Left forelimb (tissue), 1 donor: ENCODE measurements at regions not wholly inside any gene's neighbourhood (a gene's known extent, or its start where the extent isn't known, plus 50 kb on each side); places are given as distances from the start of the nearest gene placed in this dataset.

Experiments
- DNase-seq: peaks from one replicate; pipeline ENCODE4 v3.0.0-alpha.2; 2018; ENCODE audit warnings: low spot score

DNA sequence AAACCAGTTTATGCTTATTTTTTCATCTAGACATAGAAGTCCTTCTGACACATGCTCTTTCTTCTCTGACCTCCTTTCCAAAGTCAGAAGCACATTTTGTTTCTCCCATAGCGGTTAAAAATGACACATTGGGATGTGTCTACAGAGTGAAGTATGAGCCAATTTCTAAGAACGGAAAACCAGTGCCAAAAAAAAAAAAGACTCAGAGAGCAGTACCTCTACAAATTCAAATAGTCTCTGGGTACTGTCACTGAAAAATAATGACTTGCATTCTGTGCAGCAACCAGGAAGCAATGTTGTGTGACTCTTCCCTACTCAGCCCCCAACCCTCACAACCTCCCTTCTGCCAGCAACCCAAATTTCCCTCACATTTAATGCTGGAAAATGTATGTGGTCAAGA is 145.5 kb upstream of the PMFBP1 start:
- no peak for DNase-seq

DNA sequence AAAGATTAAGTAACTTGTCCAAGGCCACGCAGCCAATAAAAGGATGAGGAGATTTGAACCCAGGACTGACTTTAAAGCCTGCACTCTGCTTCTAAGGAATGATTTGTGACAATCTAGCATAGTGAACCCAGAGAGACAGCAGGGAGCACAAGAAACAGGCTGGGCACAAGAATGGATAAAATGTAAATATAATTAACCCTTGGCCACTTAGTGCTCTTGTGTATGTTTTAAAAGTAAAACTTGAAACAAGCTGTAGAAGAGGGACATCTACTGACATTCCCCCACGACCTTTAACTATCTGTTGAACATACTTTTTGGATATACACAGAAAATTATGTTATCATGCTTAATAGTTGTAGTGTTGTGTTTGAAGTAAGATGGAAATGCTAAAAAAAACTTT is 141.9 kb upstream of the PMFBP1 start:
- no peak for DNase-seq

DNA sequence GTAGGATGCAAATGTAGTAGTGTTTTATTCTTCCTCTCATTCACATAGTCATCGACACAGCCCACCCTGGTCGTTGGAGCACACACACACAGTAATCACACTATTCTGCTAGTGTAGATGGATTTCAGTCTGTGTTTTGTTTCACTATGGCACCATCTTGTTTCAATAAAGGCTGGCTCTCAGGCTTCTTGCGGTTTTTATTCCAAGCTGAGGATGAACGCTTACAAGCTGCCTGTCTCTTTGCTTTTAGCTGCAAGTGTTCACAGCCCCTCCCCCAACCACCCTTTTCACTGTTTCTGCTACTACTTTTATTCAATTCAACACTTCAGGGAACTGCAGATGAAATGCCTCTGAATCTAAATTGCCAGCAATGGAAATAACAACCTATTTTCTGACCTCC is 140.9 kb upstream of the PMFBP1 start:
- DNase-seq: no peak

DNA sequence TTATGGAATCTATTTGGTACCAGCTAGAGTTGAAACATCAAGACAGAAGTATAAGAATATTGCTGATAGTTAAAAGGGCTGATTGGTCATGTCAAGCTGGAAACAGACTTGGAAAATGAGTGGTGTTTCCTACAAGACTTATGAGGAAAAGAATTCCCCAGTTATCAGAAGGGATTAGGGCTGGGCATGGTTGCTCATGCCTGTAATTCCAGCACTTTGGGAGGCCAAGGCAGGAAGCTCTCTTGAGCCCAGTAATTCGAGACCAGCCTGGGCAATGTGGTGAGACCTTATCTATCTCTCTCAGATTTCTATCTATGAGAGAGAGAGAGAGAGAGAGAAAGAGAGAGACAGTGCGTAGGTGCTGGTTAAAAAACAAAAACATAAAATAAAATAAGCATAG is 139.5 kb upstream of the PMFBP1 start:
- DNase-seq: no peak

DNA sequence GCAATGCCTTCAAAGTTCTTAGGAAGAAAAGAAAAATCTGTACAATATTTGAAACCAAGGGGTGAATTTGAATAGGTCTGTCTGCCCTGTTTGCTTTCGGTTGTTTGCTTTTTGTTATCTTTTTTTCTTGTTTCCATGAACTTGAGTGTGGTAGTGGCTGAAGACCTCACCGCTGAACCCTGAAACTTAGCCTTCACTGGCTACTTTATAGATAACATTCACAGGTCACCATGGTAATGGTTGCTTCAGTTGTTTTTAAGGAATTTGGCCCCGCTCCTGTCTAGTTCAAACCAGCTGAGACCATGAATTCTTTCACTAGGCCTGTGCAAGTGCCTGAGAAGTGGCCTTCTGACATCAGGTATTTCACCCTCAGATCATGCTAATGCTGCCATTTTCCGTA is 137.0 kb upstream of the PMFBP1 start:
- DNase-seq: no peak

DNA sequence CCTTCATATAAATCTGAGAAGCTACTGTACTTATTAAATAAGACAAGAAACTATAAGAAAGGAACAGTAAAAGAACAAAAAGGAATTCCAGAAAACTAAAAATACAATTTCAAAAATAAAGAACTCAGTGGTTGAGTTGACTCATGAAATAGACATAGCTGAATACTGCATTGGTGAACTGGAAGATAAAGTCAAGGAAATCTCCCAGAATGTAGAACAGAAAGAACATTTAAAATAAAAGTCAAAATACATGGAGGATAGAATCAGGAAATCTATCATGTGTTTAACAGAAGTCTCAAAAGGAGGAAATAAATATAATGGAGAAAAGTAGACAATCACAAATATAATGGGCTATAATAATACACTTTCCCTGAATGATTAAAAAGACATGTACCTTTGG is 136.4 kb upstream of the PMFBP1 start:
- no peak for DNase-seq

DNA sequence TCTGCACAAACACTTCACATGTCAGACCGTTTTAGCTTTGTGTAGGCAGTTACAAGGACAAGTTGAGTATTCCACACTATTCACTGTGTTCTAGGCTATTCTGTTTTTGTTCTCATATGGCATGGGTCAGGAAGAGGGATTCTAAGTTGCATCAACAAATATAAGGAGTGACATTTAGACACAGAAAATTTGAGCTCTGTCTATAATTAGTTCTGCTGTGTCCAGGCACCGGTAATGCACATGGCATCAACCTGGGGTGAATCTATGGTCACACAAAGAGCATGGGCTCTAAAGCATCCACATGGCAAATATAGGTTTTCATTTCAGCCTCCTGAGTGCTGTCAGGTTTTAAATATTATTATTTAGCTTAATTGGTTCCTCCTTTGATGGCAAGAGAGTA is 130.4 kb upstream of the PMFBP1 start:
- DNase-seq: no peak

DNA sequence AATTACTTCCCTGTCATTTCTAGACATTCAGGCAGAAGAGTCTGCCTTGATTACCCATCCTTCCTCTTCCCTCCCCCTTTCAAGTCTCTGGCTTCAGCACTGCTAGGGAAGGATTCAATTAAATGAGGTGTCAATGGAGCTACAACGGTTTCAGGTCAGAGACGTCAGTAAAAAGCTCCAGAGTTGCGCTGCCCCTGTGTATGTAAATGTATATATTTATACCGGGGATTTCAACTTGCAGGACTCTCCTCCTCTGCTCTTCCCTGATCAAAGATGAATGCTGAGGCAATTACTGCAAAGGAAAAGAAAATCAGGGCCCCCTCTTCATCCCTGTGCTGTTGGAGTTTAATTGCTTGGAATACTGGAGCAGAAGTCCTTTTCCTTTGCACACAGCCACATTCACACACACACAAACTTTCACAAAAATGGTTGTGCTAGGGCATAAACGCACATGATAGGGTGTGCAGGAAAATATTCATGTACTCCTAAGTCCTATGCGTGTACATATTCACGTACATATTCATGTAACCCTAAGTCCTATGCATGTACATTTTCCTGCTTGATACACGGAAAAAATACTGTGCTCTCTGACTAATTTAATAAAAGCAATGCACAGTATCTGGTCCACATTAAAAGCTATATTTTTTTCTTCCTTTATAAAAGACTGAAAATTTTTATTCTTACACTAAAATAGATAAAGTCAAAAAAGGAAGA is 129.7 kb upstream of the PMFBP1 start:
- no peak for DNase-seq

DNA sequence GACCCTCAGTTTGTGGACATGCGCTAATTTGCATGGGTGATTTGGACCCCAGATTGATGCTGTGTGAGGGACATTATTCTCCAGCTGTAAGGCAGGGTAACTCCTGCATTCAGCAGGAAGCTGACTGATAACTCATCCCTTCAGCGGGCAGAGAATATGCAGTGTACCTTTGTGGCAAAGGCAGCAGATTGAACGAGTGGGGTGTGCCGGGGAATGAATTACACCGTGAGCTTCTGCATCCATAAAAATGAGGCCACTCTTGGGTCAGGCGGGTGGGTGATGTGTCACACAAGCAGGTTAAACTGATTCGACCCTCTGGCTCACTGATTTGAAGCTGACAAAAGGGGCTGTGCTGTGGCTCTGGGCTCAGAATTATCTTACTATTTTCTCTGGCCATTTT is 128.9 kb upstream of the PMFBP1 start:
- DNase-seq: no peak

DNA sequence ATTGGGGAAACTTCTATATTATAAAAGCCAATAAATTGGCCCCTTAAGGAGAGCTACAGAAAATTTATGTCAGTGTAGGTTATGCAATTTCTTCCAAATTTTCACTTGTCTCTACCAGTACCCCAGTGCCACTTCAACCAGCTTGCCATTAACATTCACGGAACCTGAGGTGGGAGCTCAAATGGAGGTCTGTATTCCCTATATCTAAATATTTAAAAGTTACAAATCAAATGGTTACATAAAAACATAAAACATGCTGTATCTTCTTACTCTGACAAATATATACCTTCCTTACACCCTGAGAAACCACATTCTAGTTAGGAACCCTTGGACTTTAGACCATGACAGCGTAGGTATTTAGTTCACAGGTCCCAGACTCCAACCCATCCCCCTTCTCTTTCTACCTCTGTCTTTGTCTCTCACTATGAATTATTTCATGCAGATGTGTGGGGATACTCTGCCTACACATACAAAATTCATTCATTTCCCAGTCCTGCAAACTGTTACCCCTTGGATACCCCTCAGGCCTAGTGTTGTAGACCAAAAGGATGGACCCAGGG is 127.8 kb upstream of the PMFBP1 start:
- no peak for DNase-seq

DNA sequence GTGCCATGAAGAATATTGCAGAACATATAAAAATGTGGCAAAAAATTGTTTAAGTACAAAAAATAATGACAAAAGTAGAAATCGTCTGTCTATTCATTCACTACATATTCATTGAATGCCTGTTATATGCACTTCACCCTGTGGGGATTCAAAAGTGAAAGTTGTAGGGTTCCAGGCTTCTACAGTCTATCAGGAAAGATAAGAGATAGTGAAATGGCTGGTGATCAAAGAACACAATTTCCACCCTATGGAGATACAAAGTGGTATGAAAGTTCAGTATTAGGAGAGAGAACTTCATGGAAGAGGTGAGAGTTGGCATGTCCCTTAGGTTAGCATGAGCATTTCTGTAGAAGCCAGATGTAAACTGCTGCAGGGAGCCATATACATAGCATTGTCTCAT is 127.0 kb upstream of the PMFBP1 start:
- no peak for DNase-seq

DNA sequence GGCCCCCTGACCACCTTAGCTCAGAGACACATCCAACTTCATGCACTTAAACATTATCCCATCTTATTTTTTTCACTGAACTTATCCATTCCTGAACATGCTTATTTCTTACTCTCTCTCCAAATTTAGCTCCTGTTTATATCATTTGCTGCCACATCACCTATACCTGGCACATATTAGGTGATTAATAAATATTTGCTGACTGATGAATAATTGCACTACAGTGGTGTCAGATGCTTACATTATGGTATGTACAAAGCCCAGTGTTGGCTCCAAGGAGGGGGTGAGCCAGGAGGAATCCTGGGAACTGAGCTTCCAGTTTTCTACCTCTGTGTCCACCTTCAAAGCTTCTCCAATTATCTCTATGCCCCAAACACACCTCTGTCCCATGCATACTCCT is 124.0 kb upstream of the PMFBP1 start:
- DNase-seq: no peak

DNA sequence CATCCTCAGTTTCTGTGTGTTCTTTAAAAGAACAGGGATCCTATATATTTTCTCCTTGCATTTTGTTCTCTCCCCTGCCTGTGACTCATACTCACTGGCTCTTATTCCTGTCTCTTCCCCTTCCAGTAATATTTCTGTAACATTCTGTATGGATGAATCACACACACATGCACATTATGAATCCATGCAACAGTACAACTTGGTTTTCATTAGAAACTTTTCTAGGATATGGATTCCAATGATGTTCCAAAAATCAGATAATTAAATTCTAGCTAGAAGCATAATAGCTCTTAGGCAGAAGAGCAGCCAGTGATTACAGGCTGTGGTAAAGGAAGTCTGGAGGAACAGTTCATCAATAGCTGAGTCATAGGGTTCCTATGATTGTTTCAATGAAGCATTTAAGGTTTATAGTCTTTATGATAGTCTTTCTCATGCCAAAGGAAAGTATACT is 119.6 kb upstream of the PMFBP1 start:
- no peak for DNase-seq

DNA sequence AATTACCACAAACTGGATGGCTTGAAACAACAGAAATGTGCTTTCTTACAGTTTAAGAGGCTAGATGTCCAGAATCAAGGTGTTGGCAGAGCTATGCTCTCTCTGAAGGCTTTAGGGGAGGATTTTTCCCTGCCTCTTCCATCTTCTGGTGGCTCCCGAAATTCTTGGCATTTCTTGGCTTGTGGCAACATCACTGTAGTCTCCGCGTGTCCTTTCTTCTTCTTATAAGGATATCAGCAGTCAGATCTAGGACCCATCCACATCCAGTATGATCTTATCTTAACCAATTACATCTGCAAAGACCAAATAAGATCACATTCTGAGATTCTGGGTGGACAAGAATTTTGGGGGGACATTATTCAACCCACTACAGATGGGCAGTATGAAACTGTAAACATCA is 119.2 kb upstream of the PMFBP1 start:
- DNase-seq: no peak

DNA sequence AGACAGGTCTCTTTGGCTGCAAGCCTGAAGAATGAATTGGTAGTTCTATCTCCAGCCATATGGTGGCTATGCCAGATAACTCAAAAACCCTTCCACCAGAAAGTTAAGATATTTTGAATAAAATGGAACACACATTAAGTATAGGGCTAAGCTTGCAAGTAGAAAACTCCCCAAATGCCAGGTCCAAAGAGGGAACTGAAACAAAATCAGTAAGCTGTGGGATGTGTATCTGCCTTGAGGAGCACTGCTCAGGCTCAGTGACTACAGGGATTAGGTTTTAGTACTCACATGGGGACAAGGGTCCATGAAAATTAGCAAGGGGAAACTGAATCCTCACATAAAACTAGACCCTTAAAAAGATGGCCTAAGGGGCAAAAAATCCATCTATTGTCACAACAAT is 115.7 kb upstream of the PMFBP1 start:
- DNase-seq: no peak

DNA sequence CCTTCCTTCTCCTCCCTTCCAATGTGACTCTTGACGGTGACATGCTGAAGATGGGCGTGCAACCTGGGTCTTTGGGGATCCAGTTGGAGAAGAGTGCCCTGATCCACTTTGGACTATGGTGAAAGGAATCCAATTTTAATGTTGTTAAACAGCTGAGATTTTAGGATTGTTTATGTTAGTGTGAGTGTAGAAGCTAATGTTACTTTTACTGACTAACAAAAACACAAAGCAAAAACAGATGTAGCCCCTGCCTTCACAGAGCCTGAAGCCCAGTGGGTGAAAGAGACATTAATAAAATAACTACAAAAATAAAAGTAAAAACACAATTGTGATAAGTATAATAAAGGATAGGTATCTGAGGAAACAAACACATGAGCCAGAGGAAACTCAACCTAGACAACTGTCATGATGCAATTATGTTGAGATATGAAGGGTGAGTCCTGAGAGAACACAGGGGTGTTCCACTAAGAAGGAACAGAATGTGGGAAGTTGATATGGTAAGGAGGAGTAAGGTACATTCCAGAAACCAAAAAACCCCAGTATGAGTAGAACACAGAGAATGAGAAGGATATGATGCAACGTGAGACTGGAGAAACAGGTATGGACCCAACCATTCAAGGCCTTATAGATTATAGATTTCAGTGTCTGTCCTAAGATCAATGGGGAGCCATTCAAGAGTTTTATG is 115.1 kb upstream of the PMFBP1 start:
- no peak for DNase-seq

DNA sequence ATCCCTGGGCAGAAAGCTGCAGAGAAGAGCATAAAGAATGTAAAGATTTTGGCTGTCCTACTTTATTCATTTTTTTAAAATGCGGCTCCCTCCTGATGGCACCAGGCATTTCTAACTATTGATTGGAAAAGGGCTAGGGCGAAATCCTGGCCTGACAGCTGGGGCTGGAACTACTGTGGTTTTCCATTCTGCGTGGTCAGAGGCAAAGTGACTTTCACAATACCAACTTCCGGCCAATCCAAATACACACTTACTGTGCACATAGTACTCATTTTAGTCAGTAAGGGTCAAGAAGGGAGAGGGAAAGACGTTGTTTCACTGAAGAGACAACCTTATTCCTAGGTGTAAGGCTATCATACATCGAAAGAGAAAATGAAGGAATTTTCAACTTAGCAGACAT is 113.8 kb upstream of the PMFBP1 start:
- DNase-seq: no peak

DNA sequence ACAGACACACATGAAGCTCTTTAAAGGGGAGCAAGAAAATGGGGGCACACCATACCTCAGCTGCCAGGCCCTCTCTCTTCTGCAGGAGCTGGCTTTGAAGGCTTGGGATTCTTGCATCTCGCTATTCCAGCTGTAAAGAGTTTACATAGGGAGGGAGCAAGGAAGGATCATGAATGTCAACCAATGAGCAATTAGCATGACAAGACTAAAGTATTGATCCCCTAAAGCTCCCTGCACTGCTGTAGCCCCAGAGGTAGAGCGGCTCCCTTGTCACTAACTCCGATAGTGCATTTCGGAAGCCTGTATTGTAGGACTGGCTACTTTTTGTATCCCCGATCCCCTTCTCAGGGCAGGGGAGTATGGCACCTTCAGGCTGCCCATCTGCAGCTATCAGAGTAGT is 113.4 kb upstream of the PMFBP1 start:
- no peak for DNase-seq

DNA sequence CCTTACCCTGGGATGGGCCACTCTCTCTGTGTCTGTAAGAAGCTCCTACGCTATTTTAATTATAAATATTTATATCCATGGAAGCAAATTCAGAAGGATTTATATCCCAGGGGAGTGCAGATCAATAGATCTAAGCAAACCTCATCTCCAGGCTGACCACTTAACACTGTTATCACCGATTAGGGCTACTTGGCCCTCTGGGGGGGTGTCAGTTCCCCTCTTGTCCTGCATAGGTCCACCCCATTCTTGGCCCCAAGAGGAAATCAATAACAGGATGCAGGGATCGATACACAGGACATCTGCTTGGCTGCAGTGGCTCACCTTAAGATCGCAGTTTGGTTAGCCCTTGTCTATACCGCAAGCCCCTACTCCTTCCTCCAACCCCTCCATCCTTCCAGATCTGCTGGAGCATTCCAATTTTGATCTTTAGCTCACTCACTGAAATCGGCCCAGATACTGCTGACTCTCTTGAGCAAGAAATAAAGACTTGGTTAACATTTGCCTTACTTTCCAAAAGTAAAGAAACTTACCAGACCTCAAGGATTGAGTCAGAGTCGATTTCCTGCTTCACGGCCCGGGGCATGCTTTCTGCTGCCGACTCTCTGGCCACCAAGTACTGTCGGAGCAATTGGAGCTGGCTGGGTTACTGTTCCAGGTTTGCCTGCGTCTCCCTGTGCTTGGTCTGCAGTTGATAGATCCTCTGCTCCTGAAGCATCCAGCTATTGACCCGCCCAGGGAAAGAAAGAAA is 112.3 kb upstream of the PMFBP1 start:
- no peak for DNase-seq

DNA sequence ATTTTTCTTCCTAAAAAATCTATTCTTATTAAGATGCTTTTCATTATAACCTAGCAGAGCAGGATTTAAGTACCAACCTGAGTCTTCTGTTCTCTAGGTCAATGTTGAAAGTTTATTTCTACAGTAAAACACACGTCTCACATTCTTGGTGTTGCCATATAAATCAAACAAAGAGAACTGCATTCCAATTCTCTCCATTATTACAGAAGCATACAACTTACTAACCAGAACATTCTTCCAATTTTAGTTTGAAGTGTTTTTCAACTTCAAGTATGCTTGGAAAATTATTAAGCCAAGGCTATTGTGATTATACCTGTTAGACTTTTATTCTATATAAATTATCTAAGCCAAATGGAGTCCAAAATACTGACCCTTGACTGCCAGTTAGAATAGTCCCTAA is 110.4 kb upstream of the PMFBP1 start:
- DNase-seq: no peak

DNA sequence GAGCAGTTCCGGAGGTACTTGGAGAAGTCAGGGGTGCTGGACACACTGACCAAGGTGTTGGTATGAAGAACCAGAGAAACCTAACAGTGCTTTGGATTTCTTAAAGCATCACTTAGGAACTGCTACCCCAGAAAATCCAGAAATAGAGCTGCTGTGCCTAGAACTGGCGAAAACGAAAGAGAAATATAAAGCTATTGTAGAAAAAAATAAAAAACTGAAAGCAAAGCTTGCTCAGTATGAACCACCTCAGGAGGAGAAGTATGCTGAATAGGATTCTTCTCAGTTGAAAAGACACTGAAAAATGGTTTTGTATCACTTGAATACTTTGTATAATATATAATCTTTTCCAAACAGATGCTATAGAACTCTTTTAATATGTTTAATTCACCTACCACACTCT is 106.3 kb upstream of the PMFBP1 start:
- no peak for DNase-seq

DNA sequence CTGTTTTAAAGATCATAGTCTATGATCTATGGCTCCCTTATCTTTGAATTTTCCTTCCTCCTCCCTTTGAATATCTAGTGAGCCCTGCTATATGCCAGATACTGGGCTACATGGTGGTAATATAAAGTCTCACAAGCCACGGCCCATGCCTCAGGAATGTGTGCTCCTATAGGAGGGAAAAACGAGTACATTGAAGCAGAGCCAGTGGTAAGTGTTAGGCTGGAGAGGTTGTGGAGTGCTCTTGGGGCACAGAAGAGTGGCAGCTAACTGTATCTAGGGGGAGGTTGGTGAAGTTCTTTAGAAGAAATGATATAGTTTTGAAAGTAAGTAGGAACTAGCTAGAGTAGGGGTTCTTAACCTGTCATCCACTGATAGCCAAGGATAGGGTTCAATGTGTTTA is 105.8 kb upstream of the PMFBP1 start:
- no peak for DNase-seq

DNA sequence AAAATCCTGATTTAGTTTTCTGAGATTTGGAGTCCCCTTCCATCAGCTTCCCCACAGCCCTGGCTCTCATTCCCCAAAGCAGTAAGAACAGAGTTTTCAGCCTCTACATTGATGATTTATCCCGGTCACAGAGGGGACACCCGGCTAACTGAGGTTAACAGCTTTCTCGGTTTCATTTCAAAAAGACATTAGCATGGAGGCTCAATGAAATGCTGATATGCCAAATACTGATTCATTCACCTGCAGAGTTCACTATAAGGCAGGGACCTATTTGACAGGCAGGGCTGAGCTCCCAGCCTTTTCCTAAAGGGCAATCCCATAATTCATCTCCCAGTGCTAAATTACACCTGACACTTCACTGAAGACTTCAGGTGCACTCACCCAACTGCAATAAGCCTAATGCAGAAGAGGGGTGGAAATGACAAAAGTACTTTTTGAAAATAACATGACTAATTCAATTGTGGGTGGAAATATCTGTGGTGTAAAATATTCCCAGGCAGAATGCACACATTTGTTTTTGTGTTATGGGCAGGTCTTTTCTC is 99.8 kb upstream of the PMFBP1 start:
- no peak for DNase-seq
